ENCODE measurements at regions not wholly inside any gene's neighbourhood (a gene's known extent, or its start where the extent isn't known, plus 50 kb on each side); places are given as distances from the start of the nearest gene placed in this dataset.

DNA sequence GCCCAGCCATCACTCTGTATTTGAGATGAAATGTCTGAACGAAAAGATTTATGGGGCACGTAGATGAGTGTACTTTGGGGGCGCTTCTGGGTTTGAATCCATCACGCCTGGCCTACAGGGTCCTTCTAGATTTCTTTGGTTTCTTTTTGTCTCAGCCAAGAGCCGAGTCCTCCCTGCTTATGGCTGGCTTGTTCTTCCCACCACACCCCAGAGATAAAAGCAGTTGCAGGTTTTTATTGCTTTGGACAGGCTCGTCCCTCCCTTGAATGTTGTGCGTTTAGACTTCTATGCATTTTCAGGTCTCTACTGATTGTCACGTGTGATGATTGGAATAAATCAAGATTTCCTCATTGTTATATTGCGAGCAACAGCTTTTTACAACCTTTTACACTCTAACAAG is 104.8 kb upstream of the CHRNA7 start:
- no peak for DNase-seq

DNA sequence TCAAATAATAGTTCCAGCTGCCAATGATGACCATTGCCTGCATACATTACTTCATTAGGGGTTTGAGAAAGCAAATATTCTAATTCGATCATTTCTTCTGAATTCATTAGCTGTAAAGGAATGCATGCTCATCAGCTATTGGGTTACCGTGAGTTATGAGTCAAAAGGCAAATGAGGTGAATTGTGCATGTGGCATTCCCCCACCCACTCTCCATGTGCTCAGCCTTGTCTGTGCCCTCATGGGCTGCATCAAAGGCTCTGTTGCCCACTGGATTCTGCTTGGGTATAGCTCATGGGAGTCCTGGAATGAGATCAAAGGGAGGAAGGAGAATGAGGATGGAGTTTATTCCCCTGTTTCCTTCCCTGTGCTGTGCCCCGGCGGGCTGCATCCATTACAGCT is 99.3 kb upstream of the CHRNA7 start:
- DNase-seq = no peak

DNA sequence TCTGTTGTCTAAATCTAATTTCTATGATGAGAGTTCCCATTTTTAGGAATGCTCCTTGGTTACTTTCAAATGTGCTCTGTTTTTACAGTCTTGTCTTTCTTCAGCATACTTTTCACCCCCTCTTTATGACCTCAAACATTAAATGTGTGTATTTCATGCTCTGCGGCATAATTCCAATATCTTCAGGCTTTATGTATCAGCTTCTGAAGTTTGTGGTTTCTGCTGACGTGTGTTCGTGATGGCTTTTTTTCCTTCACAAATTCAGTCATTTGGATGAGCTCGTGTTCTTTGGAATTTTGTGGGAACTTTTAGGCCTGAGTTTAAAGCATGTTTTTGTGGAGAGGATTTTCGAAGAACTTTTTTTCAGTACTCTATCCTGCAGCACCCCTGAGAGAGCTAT is 97.7 kb upstream of the CHRNA7 start:
- no peak for DNase-seq

DNA sequence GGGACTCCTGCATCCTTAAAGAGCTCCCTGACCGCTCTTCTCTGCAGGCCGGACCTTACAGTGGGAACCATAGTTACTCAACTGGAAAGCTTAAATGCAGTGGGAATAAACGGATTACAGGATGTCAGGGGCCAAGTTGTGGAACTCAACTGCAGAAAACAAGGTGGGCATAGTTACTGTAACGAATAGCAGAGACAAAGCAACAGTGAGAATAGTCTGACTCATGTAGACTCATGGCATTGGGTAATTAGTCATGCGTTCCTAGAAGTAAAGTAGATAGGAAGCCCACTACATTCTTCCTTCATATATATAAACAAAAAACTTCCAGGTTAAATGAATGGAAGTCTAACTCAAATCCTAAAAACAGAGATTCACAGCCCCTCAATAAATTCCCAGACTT is 95.5 kb upstream of the CHRNA7 start:
- no peak for DNase-seq

DNA sequence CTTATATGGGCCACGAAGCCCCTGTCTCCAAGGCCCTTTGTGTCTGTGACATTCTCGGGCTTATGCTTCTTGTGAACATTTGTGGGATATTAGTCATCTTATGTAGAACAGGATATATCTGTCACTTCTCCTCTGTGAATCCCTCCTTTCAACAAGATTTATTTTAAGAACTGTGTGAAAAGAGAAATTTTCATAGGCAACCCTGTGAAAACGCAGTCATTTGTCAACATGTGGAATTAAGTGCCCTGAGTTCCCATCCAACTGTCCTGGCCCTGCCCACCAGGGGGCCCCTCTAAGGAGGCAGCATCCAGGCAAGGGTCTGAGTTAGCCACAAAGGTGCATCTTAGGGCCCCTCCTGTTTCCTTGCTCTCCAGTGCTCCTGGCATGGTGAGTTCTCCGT is 76.8 kb upstream of the CHRNA7 start:
- no peak for DNase-seq

DNA sequence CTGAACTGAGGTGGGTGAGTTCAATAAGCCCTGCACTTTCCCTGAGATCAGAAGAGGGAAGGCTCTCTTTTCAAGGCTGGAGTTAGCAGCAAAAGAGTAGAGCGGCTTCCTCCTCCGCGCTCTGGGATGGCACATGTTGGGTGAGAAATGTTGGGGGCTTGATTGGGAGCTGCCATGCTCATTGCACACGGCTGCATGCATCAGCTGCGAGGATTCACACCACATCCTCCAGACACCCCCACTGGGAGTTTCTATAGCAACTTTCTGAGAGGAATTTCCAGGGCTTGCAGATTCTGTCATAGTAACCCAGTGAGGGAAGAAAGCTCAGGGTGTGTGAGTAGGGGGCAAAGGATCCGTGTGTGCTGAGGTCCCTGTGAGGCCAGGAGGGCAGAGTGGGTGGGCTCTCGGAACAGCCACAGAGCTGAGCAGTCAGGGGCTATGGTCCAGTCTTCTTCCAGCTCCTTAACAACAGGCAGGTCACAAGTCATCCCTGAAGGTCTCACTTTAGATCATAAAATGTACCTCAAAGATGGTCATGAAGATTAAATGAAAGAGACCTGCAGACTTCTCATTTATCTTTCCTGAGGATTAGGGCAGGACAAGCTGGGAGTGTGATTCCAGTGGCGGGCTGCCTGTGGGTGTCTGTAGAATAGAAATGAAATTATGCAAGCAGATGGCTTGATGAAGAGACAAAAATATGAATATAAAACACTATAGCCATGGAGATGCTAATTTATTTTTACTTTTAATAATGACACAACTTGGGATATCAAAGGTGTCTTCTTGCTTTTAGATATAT is 75.7 kb upstream of the CHRNA7 start:
- no peak for DNase-seq

DNA sequence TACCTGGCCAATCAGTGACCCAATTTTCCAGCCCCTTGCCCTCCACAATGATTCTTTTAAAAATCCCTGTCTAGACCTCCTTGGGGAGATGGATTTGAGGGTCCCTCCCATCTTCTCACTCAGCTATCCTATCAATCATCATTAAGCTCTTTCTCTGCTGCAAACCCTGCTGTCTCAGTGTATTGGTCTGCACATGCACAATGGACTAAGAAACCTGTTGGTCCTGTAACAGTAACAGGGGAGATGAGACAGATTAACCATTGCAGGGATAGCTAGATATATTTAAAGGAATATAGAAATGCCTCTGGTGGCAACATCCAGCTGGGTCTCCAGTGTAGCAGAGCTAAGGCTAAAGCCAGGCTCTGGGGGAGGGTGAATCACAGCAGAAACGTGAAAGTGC is 74.6 kb upstream of the CHRNA7 start:
- no peak for DNase-seq

DNA sequence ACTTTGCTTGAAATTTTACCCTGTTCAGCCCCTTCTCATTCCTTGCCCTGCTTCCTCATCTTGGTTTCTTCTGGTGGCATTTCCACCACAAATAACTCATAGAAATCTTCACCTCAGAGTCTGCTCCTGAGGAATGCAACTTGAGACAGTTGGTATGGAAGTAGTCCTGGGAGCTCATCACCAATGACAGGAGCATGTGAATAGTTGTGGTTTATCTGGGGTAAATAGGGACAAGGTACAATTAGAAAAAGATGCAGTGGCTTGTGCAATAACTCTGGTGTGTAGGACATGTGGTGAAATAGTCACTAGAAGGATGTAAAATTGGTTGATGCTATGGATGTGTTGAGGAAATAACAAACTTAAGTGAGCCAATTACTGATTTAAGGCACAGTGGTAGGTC is 72.7 kb upstream of the CHRNA7 start:
- DNase-seq = no peak

DNA sequence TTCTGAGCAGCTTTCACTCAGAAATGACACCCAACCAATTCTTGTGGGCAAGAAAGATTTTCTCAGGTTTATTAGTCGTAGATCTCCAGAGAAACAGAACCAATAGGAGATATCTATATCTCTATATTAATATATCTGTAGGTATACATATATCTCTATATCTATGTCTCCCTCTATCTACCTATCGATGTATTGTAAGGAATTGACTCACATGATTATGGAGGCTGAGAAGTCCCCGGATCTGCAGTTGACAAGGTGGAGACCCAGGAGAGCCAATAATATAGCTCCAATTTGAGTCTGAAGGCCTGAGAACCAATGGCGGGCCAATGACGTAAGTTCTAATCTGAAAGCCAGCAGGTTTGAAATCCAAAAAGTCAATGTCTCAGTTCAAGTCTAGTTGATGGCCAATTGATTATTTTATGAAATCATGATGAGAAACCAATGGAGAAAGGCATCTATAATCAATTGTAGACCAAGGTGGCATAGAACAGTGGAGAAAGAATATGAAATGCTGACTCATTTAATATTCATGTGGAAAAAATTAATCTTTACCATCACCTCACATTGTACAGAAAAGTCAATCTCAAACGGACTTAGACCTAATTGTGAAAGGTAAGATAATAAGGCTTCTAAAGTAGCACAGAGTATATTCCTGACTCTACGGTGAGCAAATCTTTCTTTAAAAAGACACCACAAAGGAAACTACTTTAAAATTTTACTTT is 65.6 kb upstream of the CHRNA7 start:
- no peak for DNase-seq

DNA sequence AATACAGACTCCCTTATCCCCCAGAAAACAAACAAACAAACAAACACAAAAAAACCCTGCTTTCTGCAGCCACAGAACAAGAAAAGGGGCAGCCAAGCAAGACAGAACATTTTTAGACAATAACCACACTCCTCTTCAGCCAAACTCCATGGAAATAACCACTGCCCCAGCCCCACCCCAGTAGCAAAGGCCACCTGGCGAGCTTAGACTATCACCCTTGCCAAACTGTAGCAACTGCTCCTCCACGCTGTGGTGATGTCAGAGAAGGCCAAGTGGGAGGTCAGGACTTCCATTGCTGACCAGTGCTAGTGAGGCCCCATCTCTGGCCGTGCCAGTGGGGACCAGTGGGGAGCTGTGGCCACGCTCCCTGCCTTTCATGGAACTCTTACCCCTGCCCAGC is 60.3 kb upstream of the CHRNA7 start:
- DNase-seq = no peak

DNA sequence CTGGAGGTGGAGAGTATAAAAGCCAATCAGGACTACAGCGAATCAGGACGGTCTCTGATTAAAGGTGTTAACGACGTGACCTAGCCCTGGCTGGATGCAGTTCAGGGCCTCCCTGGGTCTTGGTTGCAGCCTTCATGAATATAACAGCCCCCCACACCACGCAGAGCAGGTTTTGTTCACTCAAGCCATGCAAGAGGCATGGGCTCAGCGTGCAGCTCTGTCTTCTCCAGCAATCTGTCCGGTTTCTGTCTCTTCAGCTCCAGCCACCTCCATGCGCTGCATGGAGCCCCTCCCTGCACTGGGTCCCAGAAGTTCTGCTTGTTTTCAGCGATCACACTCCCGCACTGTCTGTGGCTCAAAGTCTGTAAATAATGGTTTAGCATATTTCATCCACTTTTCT is 57.1 kb upstream of the CHRNA7 start:
- DNase-seq = no peak

DNA sequence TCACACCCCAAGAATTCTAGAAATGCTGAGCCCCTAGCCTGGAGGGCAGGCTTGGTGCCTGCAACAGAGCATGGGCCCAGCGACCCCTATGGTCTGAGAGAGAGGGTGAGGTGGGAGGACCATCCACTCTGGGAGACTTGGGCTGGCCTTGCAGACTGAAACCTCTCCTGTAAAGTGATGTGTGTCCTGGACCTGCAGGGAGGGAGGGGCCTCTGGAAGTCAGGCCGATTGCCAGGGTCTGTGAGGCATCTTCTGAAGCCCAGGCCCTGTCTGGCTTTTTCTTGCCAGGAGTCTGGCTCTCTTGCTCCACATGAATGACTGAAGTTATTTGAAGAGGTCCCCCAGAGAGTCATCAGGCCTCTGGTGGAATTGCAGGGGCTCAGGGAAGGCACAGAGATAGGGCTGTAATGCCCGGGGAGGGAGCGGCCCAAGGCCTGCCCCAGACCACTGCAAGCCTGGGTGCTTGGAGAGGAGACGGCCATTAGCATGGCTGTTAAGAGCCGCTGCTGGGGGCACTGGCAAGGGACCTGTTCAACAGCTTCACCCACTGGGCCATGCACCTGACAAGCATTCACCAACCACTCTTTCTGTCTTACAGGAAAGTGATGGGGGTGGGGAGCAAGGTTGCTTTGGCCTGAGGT is 56.0 kb upstream of the CHRNA7 start:
- no peak for DNase-seq

DNA sequence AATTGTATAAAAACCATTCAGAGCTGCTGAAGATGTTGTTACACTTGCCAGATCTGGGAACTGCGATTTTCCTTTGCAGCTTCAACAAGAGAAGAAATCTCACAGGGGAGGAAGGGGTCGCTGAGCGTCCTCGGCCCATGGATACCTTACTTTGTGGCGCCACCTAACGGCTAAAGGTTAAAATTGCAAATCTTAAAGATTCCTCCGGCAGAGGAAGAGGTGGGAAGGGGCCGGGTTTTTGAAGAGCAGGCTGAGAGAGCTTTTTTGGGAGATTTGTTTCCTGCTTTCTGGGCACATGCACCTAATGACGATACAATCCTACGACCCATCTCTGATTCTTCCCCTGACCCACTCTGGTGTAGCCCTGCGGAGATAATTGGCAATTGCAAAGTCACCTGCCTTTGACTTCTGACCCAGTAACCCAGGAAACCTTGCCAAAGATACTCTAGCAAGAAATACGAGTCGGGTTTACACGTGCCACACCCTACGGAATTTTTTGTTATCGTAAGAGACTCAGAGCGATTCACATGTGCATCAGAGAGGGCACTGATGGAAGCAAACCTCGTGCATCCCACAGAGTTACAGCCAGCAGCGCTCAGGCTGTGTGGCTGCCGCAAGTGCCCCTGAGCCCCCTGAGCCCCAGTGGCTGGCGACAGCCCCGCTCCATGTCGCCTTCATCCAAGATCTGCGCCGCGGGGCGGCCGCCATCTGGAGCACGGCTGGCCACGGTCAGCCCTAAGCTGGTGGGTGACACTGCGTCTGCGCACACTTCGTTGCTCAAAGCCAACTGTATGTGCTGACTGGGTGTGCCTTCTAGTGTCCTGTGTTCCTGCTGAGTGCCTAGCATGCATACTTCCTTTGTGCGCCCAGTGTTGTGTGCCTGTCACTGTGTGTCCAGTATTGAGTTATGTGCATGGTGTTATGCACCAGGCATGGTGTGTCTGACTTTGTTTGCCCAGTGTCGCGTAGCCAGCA is 55.2 kb upstream of the CHRNA7 start:
- peak; percentile 59 to 65 for DNase-seq

DNA sequence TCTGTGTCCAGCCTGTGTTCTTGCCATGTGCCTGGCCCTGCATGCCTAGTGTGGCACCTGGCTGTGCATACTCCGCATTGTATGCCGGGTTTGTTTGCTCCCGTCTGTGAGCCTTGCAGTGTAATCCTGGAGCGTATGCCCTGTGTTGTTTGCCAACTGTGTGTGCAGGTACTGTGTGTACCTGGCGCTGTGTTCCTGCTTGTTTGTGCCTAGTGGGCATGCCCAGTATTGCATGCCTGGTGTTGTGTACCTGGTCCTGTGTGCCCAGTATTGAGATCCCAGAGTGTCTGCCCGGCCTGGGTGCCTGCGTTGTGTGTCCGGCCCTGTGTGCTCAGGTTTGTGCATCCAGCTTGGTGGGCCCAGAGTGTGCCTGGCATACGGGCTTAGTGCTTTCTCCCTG is 54.5 kb upstream of the CHRNA7 start:
- DNase-seq = peak in 1 of 2 experiments; percentile 43

DNA sequence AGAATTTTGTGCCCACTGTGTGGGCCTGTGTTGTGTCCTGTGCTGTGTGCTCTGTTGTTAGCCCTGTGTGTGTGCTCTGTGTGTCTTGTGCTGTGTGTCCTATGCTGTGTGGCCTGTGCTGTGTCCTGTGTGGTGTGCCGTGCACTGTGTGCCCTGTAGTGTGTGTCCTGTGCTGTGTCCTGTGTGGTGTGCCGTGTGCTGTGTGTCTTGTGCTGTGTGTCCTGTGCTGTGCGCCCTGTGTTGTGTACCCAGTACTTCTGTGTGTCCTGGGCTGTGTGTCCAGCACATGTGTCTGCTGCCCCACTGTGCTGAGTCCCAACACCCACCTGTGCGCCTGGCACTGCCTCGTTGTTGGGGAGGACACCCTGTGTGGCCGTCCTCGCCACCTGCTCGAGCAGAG is 53.2 kb upstream of the CHRNA7 start:
- no peak for DNase-seq

DNA sequence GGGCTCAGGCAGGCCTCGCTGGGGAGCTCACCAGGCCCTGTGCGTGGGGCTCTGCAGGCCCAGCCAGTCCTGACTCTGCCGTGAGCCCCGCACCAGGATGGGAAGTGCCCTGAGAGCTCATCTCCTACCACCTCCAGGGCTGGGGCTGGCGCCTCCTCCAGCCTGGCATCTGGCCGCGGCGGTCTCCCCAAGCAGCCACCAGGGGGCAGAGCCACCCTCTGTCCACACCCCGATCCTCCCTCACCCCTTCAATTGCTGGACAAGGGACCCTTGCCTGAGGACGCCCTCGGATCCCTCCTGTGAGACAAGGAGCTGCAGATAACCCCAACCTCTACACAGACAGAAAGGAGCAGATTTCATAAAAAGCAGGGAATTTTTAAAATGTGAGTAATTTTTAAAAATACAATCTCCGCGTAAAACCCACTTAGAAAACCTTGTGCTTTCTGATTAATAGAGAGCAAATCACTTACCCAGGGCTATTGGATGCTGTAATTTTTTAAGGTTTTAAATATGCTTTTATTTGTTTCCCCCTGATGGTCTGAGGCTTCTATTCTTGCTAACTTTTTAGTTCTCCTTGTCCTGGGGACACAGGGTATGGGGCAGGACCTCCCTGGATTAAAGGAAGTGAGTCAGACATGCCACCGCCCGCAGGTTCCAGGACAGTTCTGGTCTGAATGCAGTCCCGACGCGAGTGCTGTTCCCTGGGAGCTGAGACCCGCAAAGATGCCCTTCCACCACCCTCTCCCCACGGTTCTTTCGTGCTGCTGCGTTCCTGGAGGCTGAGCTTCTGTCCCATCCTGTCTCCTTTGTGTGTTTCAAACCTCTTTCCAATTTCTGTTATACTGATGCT is 52.3 kb upstream of the CHRNA7 start:
- peak; percentile 16 to 56 for DNase-seq

Measured in SHP77 (cell line).